Transverse colon (tissue), 4 donors: ENCODE measurements at regions not wholly inside any gene's neighbourhood (a gene's known extent, or its start where the extent isn't known, plus 50 kb on each side); places are given as distances from the start of the nearest gene placed in this dataset.

ENCODE experiments used
- EP300 ChIP-seq: sonication (generic); formaldehyde crosslinking; IDR thresholded peaks from one replicate; pipeline ENCODE4 v1.6.1; 2017; ENCODE audit warnings: antibody characterized with exemption, low read depth
- POLR2A ChIP-seq: fragments of 450-650 bp; IDR thresholded peaks from one replicate; pipeline ENCODE4 v1.6.1; 2016; ENCODE audit warnings: antibody characterized with exemption, mild to moderate bottlenecking, moderate library complexity
- POLR2AphosphoS5 ChIP-seq, 3 donors: sonication (generic); formaldehyde crosslinking; IDR thresholded peaks; one replicate each; pipeline ENCODE4 v1.6.1; 2016; ENCODE audit warnings: antibody characterized with exemption in 3 of 3
- TF ChIP-seq, protein P1 (sequence below), 5 experiments: fragments of 200-600 bp in 3 of 5; fragments of 450-650 bp in 2 of 5; sonication (generic) in 3 of 5; IDR thresholded peaks; 1 replicate in 2 of 5; 2 replicates in 3 of 5; pipeline ENCODE4 v1.5.1; 2016 to 2017; ENCODE audit warnings: antibody characterized with exemption in 5 of 5, inconsistent platforms in 3 of 5, mild to moderate bottlenecking in 2 of 5, moderate library complexity in 1 of 5

DNA sequence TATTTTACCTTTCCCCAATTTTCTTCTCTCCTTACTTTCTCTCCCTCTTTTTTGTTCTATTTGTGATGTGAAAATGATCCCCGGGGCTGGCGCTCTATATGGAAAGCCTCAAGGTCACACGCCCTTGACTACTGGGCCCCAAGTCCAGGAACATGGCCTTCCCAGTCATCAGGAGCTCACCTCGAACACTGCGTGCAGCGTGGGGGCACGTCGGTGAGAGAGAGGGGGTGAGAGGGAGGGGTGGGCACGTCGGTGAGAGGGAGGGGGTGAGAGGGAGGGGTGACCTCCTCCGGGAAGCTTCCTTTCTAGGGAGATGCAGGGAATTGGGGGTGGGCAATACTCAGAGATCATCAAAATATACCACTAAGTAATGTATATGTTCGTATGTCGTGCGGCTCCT, 94.6 kb upstream of the TMPRSS2 start:
- TF ChIP-seq, protein P1, sequence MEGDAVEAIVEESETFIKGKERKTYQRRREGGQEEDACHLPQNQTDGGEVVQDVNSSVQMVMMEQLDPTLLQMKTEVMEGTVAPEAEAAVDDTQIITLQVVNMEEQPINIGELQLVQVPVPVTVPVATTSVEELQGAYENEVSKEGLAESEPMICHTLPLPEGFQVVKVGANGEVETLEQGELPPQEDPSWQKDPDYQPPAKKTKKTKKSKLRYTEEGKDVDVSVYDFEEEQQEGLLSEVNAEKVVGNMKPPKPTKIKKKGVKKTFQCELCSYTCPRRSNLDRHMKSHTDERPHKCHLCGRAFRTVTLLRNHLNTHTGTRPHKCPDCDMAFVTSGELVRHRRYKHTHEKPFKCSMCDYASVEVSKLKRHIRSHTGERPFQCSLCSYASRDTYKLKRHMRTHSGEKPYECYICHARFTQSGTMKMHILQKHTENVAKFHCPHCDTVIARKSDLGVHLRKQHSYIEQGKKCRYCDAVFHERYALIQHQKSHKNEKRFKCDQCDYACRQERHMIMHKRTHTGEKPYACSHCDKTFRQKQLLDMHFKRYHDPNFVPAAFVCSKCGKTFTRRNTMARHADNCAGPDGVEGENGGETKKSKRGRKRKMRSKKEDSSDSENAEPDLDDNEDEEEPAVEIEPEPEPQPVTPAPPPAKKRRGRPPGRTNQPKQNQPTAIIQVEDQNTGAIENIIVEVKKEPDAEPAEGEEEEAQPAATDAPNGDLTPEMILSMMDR (IDR thresholded peaks at IDR 0.05) = no peak
- TF ChIP-seq POLR2AphosphoS5 (IDR thresholded peaks at IDR 0.05) (no peak), POLR2A (no peak), EP300 (no peak)
